HG03139 (cell line): ENCODE measurements at regions not wholly inside any gene's neighbourhood (a gene's known extent, or its start where the extent isn't known, plus 50 kb on each side); places are given as distances from the start of the nearest gene placed in this dataset.

ENCODE experiments used
- ATAC-seq: cut with Tn5 transposase; IDR thresholded peaks from one replicate; pipeline ENCODE4 v1.9.1; 2021; ENCODE audit not compliant: unreplicated experiment

DNA sequence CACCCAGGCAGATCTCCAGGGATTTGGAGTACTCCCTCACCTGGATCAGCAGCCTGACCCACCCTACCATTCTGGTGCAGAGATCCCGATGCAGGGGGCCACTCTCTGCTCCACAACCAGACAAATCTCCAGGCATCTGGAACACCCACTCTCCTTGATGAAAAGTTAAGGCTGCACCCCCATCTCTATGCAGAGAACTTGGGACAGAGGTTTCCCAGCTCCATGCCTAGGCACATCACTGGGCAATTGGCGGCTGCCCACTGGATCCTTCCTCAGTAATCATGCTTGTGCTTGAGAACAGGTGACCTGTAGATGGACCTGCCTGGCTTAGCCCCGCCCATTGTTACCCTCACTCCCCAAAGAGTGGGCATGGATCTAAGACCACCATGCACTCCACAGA is 624.9 kb downstream of the CBLN2 start:
- no peak for ATAC-seq

DNA sequence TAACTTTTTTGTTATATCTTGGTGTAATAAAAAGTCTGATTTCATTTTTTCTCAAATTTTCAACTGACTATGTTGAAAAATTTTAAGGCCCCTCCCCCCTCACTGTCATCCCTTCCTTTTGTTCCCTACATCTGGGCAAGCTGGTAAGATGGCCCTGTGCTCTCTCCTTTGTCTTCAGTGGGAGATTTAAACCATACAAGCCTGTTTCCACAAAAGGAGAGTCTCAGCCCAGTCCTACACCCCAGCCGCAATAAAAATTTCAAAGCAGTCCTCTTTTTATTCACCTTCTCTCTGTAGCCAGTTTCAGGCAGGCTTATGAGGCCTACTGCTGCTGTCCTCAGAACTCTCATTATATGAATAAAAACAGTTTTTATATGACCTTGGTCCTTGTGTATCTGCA is 630.5 kb downstream of the CBLN2 start:
- ATAC-seq, result no peak

GRCh38 chr18:71902482-71902881 is 641.7 kb downstream of the CBLN2 start:
- no peak for ATAC-seq

- no peak for ATAC-seq
Observed at GRCh38 chr18:71899707-71900472, 644.3 kb downstream of the CBLN2 start.

DNA sequence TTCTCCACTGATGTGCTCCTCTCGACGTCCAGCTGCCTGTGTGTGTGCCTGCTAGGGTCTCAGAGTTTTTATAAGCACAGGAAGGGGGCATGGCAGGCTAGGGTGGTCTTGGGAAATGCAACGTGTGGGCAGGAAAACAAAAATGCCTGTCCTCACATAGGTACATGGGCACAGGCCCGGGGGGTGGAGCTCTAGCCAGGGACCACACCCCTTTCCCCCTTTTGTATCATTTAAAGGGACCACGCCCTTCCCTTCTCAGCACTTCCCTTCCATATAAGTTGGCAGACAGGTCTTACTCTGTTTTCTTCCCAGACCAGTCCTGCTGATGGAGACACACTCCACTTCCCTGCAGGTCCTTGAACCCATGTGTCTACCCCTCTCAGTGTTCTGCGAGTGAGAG is 645.0 kb downstream of the CBLN2 start:
- ATAC-seq, result no peak

GRCh38 chr18:71887509-71887908 is 656.6 kb downstream of the CBLN2 start:
- no peak for ATAC-seq

DNA sequence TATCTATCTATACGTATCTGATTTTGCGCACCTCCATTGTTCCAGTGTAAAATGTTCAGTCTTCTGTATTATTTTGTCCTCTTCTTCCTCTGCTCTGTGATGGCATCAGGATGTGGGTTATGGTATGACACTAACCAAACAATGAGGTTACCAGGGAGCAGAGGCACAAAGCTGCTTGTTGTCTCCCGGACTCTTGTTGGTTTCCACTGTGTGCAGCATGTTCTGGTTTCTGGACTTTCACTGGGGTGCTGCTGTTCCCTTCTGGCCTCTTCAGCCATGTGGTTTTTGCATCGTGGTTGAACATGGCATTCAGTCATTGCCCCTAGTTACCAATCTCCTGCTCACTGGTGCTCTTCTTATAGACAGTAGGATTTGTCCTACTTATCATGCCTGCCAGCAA is 665.9 kb downstream of the CBLN2 start:
- ATAC-seq, result no peak

DNA sequence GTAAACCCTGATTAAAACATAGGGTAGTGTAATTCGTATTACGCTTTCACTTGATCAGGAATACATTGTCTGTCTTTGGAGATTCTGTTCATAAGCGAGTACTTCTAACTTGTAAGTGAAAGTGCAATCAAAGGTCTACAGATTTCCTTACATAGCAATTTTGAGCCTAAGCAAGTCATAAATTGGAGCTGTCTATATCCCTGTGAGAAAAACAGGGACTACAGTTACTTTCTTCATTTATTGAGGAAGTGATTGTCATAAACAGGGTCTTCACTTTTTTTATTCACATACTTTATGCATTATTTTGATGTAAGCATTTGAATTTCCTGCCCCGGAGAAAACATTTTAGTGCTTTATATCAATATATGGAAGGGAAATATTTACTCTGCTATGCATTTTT is 670.4 kb downstream of the CBLN2 start:
- ATAC-seq, result no peak

DNA sequence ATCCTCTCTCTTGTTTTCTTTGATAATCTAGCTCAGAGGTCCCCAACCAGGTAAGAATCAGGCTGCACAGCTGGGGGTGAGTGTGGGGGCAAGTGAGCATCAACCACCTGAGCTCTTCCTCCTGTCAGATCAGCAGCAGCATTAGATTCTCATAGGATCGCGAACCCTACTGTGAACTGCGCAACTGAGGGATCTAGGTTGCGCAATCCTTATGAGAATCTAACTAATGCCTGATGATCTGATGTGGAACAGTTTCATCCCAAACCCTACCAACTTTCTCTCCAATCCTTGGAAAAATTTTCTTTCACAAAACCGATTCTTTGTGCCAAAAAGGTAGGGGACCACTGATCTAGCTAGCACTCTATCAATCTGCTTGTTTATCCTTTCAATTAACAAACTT is 678.3 kb downstream of the CBLN2 start:
- no peak for ATAC-seq

DNA sequence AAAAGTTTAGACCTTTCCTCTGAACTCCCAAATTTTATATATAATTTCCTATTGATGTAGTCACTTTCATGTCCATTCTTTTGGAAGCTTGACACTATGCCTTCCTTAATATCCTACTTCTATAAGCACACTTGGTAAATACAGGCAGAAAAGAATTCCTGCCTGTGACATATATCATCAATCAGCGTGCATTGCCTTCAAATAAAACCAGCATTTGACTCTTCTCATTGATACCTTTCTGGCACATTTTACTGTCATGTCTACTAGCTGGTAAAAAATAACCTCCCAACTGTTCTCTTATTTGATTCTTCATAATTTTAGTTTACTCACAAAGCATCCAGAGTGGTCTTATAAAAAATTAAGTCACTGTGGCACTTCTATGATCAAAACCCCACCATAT is 693.5 kb downstream of the CBLN2 start:
- no peak for ATAC-seq

DNA sequence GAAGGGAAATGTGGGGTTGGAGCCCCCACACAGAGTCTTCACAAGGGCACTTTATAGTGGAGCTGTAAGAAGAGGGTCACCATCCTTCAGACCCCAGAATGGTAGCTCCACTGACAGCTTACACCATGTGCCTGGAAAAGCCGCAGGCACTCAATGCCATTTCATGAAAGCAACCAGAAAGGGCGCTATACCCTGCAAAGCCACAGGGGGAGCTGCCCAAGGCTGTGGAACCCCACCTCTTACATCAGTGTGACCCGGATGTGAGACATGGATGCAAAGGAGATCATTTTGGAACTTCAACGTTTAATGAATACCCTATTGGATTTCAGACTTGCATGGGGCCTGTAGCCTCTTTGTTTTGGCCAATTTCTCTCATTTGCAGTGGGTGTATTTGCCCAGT is 694.7 kb downstream of the CBLN2 start:
- ATAC-seq, result no peak

GRCh38 chr18:71846716-71847115 is 697.4 kb downstream of the CBLN2 start:
- no peak for ATAC-seq

DNA sequence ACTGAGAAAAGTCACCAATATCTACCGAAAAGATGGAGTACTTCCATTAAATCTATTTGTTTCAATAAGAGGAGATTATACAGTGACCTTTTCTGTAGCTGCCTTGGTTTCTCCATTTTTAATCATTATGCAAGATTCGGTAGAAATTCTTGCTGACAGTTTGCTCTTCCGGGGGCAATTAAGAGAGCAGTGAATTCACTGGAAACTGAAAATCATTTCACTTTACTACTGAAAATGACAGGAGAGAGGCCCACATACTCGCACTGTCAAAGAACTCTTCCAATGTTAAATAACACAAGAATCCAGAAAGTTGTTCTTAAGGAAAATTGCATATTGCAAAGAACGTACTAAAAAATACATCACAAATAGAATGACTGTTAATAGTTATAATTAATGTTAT is 699.3 kb downstream of the CBLN2 start:
- no peak for ATAC-seq

DNA sequence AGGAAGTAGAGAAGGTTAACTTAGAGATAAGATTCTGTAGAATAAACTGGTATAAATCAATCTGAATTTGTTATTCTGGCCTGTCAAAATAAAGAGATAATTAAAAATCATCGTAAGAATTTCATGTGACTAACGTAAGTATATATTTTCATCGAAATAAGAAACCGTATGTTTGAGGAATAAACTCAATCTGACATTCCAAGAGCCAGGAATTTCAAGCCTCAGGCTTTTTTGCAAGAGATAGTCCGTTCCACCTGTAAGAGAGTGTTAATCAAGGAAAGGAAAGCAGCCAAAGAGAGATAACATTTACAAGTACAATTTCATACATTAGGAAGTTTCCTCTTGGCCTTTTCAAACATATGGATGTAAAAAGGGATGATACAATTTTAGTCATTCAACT is 701.5 kb downstream of the CBLN2 start:
- ATAC-seq, result no peak

- ATAC-seq, result no peak
Observed at GRCh38 chr18:71837547-71837946, 706.6 kb downstream of the CBLN2 start.

- no peak for ATAC-seq
Observed at GRCh38 chr18:71832946-71833617, 711.1 kb downstream of the CBLN2 start.

GRCh38 chr18:71831039-71831438 is 713.1 kb downstream of the CBLN2 start:
- no peak for ATAC-seq

GRCh38 chr18:71827301-71827700 is 716.8 kb downstream of the CBLN2 start:
- no peak for ATAC-seq

DNA sequence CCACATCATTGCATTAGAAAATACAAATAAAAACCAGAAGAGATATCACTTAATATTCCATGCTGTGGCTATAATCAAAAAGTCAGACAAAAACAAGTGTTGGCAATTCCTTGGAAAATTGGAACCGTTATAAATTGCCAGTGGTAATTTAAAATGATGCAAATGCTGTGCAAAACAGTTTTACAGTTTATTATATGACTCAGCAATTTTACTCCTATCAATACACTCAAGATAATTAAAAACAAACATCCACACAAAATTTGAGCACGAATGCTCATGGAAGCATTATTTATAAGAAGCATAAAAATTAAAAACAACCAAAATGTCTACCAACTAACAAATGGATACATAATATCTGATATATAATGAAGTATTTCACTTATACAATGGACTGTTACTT is 728.8 kb downstream of the CBLN2 start:
- ATAC-seq, result no peak

- ATAC-seq, result no peak
Observed at GRCh38 chr18:71809711-71810110, 734.4 kb downstream of the CBLN2 start.

DNA sequence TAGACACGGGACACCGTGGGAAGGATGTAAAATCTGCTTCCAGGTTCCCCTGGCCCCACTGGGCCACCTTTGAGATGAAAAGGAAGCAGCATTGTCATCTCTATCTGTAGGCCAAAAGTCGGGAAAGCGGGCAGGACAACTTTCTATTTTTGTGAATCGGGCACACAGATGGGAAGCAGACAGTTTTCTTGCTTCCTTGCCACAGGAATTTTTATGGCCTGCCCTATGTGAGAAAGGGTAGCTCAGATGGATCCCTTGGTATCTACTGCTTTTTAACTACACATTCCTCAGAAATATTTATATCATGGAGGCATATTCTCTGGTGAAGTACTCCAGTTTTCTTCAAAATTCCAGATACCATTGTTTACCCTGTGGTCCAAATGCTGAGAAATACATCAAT is 735.5 kb downstream of the CBLN2 start:
- ATAC-seq, result no peak

GRCh38 chr18:71807586-71807985 is 736.6 kb downstream of the CBLN2 start:
- no peak for ATAC-seq
